DMS 273 treated with DMSO at 0.1 percent for 48 hours (cell line): ENCODE measurements at regions not wholly inside any gene's neighbourhood (a gene's known extent, or its start where the extent isn't known, plus 50 kb on each side); places are given as distances from the start of the nearest gene placed in this dataset.

ENCODE experiments used
- DNase-seq: peaks from one replicate; lab custom pipeline; 2025; lab: John Stamatoyannopoulos, UW

DNA sequence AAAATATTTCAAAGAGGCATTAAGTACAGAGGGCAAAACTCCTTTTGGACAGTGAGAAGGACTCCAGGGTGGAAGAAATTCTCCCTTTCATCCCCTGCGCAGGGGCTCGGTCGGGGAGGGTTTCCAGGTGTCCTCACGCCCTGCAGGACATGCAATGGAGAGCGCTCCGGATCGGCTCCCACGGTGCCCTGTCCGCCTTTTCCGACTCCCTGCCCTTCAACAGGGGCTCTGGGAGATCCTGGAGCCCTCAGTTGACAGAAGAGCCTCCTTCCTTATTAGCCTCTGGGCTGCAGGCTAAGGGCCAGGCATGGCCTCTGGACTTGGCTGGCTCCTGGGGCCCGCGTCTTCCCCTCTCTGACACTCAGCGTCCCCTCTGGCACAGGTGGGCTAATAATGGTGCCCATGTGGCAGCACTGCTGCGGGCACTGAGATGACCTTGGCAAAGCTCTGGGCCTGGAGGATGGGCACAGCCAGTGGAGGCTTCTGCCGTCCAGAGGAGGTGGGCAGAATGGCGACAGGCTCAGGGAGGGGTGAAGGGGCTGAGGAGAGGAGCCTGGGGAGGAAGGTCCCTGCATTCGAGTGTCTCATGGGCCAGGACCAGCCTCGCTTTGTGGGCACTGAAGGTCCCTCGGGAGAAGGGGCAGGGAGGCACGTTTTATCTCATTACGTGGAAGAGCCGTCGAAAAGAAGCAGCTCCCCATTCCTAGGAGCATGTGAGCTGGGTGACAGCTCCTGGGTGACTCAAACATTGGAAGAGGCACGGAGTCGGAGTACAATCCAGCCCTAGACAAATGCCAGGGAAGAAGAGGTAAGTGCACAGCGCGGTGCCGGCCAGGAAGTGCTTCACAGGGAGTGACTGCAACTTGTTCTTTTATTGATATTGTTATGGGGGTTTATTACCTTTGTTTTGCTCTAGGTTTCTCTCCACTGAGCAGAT is 161.7 kb downstream of the IRF8 start:
- no peak for DNase-seq

DNA sequence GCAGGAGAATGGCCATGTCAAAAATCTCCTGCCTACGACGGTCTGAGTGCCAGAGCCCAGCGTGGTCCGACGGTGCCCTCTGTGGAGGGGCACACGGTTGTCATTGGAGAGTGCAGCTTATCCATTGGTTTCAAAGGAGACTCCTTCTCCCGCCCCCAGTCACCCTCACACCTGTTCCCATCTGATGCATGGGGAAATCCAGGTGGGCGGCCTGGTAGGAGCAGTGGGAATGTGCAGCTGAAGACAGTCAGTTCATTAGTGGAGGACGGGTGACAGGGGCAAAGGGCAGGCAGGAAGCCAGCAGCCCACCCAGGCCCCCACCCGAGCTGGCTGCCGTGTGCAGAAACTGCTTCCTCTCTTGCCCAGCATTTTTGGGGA is 162.3 kb downstream of the IRF8 start:
- DNase-seq, result no peak

DNA sequence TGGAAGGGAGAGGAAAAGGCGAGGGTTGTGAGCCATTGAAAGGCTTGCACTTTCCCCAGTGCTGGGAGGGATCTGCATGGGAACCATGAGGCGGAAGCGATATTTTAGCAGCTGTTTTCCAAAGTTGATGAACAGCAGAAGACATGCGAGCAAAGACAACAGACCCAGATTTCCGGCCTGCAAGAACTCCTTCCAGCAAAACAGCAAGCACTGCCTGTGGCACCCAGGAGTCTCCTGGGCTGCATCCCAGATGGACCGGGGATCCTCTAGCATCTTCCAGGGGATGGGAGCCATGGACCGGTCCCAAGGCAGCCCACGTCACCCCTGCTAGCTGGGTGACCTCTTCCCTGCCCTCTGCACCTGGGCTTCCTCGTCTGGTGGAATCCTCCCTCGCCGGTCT is 162.8 kb downstream of the IRF8 start:
- DNase-seq, result no peak

DNA sequence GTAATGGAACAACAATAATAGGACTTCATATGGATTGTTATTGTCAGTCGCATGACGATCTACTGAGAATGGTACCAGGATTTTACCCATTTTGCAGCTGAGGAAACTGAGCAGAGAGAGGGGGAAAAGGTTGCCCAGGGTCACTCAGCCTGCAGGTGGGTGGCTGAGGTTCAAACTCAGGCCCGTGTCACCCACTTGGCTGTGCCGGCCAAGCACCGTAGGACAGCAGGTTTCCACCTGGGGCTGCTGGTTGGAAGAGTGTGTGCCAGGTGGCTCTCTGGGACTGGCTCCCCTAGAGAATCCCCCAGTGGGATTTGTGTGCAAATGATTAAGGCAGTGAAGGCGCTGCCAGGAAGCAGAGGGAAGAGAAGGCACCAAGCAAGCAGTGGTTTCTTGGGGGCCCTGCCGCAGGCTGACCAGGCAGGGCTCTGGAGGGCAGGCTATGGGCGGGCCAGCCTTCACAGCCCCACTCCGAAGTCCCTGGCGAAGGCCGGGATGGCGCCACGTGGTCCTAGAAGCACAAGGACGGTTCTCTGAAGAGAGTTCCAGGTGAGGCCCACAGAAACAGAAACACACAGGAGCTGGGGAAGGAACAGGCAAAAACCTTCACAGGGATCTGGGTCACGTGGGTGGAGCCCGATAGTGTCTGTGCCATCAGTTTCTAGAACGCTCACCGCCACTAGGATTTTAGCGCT is 163.5 kb downstream of the IRF8 start:
- no peak for DNase-seq

DNA sequence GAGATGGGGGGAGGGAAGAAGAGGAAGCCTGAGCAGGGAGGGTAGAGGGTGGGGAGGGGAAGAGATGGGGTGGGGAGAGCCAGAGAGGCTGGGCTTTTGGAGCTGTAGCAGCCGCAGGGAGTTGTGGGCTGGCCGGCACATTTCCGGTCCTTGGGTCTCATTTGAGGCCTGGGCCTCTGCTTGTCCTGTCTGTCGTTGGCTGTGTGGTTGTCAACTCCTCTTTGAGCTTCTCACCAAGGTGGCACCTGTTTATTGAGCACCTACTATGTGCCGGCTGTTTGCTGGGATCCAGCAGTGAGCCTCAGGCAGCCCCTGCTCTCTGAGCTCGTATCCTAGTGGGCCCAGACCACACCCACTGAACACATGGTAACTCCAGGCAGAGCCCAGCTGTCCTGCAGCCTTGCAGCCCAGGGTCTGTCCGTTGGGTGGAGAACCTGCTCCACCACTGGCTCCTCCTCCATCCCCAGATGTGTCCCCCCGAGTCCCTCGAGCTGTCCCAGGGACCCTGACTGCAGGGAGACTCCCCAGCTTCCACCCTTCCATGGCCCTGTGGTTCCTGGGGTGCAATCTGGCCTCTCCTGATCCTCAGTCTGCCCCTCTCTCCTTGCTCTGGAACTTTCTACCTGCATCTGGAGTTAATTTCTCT is 164.9 kb downstream of the IRF8 start:
- no peak for DNase-seq

DNA sequence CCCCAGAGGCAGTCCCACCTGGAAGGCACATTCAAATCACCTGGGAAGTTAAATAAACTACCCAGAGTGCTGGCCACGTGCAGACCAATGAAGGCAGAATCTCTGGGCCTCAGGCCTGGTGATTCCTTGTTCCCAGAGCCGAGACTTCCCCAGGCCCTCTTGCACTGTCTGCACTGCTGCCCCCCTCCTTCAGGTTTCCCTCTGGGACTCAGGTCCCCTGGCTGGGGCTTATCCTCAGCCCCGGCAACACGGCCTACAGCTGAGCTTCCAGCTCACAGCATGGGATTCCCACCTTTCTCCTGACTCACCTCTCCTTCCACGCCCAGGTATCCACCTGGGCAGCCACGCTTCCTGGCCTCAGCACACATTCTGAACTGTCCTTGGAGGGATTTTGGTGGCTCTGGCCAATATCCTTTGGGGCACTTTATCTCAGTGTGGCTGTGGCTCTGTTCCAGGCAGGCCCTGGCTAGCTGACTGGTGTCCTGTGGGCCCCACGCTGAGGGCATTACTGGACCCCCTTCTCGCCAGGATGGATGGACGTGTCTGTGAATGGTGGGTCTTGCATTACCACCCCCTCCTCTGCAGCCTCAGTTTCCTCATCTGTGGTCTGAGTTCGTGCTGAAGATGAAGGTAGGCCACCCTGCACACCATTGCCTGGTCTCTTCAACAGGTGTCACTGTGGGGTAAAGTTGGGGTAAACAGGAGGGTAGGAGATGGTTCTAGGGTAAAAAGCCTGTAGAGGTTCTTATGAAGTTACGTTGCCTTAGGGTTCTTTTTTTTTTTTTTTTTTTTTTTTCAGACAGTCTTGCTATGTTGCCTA is 165.7 kb downstream of the IRF8 start:
- DNase-seq, result no peak

DNA sequence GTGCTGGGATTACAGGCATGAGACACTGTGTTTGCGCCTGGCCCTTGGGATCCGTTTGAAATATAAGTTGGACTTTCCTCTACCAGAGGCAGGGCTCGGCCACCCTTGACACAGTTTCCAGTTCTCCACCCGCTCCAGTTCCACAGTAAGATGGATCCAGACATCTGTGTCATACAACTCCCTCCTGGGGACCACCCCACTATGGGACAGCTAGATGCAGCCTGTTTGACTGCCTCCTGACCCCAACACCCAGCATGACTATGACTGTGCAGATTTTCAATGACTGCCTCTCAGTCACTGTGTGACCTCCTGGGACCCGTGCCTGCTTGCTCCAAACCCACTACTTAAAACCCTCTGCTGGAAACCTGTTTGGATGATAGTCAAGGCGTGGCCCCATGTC is 166.7 kb downstream of the IRF8 start:
- DNase-seq, result no peak

DNA sequence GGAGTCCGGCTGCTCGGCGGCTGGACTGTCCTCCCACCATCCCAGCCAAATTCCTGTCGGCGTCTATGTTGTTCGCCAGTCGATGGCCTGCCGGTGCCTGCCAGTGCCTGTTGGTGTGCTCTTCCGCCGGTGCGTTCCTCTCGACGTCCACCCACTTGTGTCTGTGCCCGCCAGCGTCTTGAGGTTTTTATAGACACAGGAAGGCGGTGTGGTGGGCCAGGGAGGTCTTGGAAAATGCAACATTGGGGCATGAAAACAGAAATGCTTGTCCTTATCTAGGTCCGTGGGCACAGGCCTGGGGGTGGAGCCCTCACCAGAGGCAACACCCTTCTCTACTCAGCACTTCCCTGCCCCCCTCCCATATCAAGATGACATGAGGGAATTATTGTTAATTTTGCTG is 167.8 kb downstream of the IRF8 start:
- DNase-seq, result no peak

DNA sequence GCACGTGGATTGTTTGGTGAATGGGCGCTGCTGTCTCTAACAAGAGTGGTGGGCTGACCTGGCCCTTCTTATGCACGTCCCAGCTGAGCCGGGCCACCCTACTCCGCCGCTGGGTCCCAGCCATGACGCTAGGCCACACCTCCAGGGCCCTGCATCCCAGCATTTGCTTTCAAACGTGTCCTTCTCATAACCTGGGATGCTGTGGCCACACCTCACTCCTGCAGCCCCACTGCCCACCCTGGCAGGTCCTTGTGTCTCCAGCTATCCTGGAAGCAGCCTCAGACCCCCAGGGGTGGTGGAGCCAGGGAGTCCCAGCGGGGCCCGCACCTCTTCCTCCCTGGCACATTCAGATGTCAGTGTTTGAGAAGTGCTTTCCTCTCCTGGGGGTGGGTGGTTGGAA is 168.6 kb downstream of the IRF8 start:
- no peak for DNase-seq

DNA sequence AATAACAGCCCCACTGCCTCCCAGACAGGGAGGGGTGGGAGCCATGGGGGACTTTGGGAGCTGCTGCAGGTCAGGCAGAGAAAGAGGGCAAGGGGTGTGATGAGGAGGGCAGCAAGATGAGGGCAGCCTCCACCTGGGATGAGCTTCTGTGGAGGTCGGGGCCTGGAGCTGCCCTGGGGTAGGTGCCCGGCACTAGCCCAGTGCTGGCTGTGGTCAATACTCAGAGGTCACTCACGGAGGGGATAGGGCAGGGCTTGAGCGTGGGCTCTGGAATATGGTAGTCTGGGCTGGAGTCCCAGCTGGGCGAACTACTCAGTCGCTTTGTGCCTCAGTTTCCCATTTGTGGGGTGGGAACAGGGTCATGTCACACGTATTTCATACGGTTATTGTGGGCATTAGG is 169.0 kb downstream of the IRF8 start:
- DNase-seq, result no peak

DNA sequence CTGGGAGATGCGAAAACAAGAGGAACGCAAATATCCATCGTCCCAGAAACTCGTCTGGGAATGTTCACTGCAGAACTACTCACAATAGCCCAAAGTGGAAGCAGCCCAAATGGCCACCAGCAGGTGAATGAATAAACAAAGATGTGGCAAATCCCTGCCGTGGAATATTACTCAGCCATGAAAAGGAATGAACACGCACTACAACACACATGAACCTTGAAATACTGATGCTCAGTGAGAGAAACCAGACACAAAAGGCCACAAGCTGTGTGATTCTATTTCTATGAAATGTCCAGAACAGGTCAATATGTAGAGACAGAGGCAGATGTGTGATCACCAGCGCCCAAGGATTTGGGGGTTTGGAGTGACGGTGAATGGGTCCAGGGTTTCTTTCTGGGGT is 169.8 kb downstream of the IRF8 start:
- DNase-seq, result no peak

DNA sequence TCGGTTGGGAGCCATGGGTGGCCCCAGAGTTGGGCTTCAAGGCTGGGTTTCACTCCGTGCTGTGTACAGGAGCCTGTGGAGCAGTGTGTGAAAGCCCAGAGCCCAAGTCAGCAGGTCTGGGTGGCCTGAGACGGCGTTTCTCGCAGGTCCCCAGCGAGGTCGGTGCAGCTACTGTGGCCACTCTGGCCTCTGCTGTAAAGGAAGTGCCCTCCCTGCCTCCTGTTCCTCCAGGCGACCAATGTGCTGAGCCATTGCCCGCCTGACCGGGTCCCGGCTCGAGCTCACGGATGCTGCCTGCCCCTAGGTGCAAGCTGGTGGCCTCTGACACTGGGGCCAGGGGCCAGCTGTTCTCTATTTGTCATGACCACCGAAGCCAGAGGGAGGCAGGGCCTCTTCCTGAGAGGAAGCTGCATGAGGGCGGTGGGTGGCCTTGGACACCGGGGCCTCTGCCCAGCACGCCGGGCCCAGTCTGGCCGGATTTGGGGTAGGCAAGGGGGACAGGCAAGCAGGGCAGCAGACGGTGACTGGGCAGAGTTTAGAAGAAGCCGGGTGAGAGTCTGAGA is 170.9 kb downstream of the IRF8 start:
- DNase-seq, result no peak

DNA sequence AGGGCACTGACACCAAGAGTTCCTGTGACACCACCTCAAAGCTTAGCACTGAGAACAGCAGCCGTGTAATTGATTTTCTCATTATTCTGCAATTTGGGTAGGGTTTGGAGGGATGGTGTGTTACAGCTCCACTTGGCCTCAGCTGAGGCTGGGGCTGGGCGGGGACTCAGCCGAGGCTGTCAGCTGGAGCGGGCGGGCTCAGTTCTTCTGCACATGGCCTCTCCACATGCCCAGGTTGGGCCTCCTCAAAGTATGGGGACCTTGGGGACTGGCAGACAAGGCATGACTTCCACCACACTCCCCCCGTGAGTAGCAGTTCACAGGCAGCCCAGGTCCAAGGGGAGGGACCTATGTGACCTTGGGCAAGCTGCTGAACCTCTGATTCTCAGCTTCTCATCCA is 171.5 kb downstream of the IRF8 start:
- no peak for DNase-seq

DNA sequence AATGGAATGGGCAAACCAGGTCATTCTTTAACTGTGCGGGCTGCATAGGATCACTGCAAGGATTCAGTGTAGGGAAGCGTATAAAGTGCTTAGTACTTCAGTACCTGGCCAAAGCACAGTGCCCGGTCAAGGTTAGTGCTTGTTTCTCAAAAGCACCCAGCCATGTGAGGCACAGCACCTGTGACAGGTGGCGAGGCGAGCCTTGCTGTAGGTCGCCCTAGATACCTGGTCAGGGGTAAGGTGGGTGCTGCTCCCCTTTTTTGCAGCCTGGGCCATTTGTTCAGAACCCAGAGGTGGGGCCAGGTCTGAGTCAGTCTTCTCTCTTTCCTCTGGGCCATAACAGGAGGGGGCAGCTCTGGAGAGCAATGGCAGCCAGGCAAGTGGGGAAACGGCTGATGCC is 172.0 kb downstream of the IRF8 start:
- DNase-seq, result no peak

DNA sequence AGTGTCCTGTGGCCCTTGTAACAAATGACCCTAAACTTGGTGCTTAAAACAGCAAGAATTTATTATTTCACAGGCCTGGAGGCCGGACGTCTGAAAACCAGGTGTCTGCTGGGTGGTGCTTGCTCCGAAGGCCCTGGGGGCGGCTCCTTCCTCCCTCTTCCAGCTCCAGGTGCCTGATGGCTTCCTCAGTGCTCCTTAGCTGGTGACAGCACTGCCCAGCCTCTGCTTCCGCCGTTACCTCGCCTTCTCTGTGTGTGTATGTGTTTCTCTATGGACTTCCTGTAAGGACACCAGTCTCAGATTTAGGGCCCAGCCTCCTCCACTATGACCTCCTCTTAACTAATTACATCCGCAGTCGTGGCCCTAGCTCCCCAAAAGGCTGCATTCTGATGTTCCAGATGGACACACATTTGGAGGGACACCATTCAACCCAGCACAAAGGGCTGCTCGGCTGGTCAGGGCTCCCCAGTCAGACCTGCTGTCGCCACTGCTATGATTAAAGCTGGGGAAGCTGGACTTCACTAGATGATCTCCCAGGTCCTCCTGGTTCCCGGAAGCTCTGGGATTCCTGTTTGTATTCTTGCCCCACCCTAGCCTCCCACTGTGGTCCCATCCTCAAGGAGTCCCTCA is 172.8 kb downstream of the IRF8 start:
- DNase-seq, result no peak

DNA sequence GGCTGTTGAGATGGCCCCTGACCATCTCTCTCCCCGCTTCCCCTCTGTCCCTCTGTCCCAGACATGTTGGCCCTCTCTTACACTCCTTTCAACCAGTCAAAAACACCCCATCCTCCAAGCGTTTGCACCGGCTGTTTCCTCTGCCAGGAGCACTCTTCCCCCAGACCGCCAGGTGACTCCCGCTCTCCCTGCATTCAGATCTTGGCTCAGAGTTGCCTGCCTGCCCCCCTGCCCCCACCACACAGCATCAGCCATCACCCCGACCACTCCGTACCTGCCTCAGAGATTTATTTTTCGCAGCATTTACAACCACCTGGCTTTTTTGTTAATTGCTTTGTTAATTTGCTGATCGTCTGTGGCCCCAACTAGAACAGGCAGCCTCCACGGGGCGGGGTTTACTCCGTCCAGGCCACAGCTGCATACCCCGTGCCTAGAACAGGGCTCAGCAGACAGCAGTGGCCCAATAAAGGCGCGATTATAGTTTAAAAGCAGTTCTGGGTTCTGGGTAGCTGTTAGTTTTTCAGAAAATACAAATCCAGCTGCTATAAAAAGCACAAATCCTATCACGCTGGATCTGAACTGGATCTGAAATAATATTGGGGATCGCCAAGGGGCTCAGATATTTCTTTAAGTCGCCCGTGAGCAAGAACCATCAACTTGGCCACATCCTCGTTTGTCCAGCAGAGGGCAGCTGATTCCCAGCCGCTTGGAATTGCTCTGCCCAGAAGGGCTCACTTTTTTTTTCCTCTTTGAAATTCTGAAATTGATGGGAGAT is 173.6 kb downstream of the IRF8 start:
- DNase-seq, result peak; percentile 8

DNA sequence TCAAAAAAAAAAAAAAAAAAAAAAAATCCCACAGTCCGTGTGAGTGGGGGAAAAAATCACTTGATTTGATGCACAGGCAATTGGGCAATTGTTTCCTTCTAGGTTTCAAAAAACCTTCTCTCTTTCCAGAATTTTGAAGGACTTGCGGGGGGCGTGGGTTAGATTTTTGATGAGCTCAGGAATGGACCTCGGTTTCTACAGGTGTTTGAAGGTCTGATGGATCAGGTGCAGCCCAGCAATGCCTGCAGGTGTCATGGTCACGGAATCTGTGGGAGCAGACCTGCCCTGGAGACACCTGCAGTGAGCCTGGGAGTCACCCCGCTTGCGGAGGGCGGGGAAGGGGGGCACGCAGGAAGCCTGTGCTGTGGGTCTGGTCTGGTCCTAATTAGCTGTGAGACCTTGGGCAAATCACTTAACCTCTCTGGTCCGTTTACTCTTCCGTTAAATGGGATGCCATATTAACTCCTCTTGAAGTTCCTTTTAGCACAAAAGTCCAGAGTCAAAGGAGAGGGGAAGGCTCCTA is 174.2 kb downstream of the IRF8 start:
- no peak for DNase-seq

DNA sequence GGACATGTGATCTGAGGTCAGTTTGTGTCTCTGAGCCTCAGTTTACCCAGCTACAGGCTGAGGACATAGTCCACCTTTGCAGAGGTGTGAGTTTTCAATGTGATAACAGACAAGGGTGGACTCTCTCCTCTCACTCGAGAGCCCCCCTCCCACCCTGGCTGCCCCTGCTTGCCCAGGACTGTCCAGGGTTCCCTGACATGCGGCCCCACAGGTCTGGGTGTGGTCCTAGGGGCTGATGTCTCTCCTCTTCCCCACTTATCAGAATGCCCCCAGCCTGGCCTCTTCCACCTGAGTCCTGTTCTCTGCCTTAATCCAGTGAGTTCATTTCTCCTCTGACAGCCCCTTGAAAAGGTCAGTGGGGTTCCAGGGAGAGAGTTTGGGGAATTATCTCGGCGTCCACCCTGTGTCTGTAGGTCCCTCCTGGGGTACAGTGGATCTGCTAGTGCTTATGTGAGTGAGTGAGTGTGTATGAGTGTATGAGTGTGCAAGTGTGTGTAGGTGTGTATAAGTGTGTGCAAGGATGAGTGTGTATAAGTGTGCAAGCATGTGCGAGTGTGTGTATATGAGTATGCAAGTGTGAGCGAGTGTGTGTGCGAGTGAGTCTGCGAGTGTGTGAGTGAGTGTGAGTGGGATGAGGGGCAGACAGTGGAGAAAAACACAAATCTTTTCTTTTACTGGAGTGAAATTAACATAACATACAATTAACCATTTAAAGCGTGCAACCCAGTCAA is 175.0 kb downstream of the IRF8 start:
- no peak for DNase-seq

DNA sequence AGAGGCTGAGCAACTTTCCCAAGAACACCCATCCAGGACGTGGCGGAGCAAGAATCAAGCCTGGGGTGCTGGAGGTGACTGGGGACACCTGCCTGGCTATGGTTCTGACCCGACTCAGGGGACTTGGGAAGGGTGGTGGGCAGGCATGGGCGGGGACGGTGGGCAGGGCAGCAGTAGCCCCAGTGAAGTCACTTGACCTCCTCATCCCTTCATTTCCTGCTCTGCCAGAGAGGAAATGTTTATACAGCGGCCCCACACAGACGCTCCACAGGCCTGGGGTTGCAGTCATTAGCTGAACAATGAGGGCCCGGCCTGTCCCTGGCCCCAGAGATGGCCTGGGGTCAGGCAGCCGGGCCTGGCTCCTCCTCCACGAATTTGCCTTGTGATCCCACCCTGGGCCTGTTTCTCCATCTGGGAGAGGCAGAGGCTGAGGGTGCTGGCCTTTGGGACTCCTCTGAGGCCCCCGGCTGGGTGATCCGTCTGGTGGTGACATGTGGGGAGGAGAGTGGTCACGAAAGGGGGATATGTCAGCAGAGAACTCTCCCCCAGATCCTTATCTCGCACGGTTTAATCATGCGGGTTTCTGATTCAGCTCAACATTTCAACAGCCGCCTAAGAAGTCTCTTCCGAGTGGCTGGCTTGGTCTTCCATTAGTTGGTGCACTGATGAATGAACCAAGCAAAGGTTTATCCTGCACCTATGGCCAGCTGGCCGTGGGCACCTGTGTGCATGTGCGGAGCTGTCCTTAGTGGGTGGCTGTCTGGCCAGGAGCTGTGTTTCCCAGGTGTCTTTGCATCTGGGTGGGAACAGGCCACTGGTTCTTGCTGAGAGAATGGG is 175.9 kb downstream of the IRF8 start:
- no peak for DNase-seq
